PC-9 (cell line): ENCODE measurements at regions not wholly inside any gene's neighbourhood (a gene's known extent, or its start where the extent isn't known, plus 50 kb on each side); places are given as distances from the start of the nearest gene placed in this dataset.

ENCODE experiments used
- BruUV-seq: library from RNA; stranded (reverse); fragments of 400-500 nt; replicated peaks from 2 replicates; lab custom pipeline; 2021; lab: Mats Ljungman, UMichigan
- CTCF ChIA-PET: fragments of 300-600 bp; sonication (Branson Sonifier 250); formaldehyde crosslinking; loops from one replicate; lab custom pipeline; 2022; ENCODE audit warnings: antibody characterized with exemption; lab: Charles Lee
- POLR2A ChIA-PET: fragments of 300-600 bp; sonication (Branson Sonifier 250); formaldehyde crosslinking; loops from one replicate; lab custom pipeline; 2022; ENCODE audit warnings: antibody characterized with exemption; ENCODE audit not compliant: unreplicated experiment; lab: Charles Lee
- DNase-seq, 2 experiments: peaks; one replicate each; pipeline versions ENCODE4 v3.0.0 to v3.0.0-alpha.2; 2015 to 2022; ENCODE audit warnings: mixed read lengths in 1 of 2
- H2AFZ ChIP-seq: fragments of 200-600 bp; sonication (generic); 2 replicates; pipeline ENCODE4 v1.8.1; 2017; ENCODE audit warnings: antibody characterized with exemption
- H3F3A ChIP-seq: fragments of 200-600 bp; sonication (generic); 2 replicates; pipeline ENCODE4 v1.8.1; 2017; ENCODE audit warnings: antibody characterized with exemption, mild to moderate bottlenecking, low read depth; ENCODE audit not compliant: insufficient read depth
- H3K27ac ChIP-seq: fragments of 200-600 bp; sonication (generic); 2 replicates; pipeline ENCODE4 v1.6.1; 2016; ENCODE audit warnings: mixed run types
- H3K27me3 ChIP-seq: fragments of 200-600 bp; sonication (generic); 2 replicates; pipeline ENCODE4 v1.6.1; 2016; ENCODE audit warnings: low read depth, mixed run types; ENCODE audit not compliant: insufficient read depth
- H3K36me3 ChIP-seq: fragments of 200-600 bp; sonication (generic); 2 replicates; pipeline ENCODE4 v1.6.1; 2016; ENCODE audit warnings: low read depth, mixed run types
- H3K4me1 ChIP-seq: fragments of 200-600 bp; sonication (generic); replicated peaks from 2 replicates; pipeline ENCODE4 v1.6.1; 2016; ENCODE audit warnings: mixed run types; ENCODE audit not compliant: insufficient read depth
- H3K4me2 ChIP-seq: fragments of 200-600 bp; sonication (generic); 2 replicates; pipeline ENCODE4 v1.6.1; 2017; ENCODE audit warnings: mixed run types
- H3K4me3 ChIP-seq: fragments of 200-600 bp; sonication (generic); 2 replicates; pipeline ENCODE4 v1.6.1; 2016; ENCODE audit warnings: mixed run types
- H3K79me2 ChIP-seq: fragments of 200-600 bp; sonication (generic); 2 replicates; pipeline ENCODE4 v1.6.1; 2017; ENCODE audit warnings: low read depth, mixed run types
- H3K9me2 ChIP-seq: fragments of 200-600 bp; sonication (generic); 2 replicates; pipeline ENCODE4 v1.8.1; 2017; ENCODE audit warnings: mild to moderate bottlenecking; ENCODE audit not compliant: insufficient read depth
- H3K9me3 ChIP-seq: fragments of 200-600 bp; sonication (generic); 2 replicates; pipeline ENCODE4 v1.8.1; 2016; ENCODE audit warnings: low read depth; ENCODE audit not compliant: insufficient read depth
- H4K20me1 ChIP-seq: fragments of 200-600 bp; sonication (generic); 2 replicates; pipeline ENCODE4 v1.8.1; 2017; ENCODE audit not compliant: insufficient read depth
- EZH2 ChIP-seq: fragments of 200-600 bp; sonication (generic); IDR thresholded peaks from 2 replicates; pipeline ENCODE4 v1.8.0; 2017; ENCODE audit warnings: antibody characterized with exemption, low read depth
- intact Hi-C: fragments of 100-400 bp; cut with micrococcal nuclease; formaldehyde crosslinking; loops from one replicate; pipeline ENCODE4 v1.10.0; 2022; ENCODE audit not compliant: unreplicated experiment
- TF ChIP-seq, protein P1 (sequence below): fragments of 200-600 bp; sonication (generic); conservative IDR thresholded peaks from 2 replicates; pipeline ENCODE4 v1.6.1; 2017; ENCODE audit warnings: mixed run types, antibody characterized with exemption, mild to moderate bottlenecking, moderate library complexity

DNA sequence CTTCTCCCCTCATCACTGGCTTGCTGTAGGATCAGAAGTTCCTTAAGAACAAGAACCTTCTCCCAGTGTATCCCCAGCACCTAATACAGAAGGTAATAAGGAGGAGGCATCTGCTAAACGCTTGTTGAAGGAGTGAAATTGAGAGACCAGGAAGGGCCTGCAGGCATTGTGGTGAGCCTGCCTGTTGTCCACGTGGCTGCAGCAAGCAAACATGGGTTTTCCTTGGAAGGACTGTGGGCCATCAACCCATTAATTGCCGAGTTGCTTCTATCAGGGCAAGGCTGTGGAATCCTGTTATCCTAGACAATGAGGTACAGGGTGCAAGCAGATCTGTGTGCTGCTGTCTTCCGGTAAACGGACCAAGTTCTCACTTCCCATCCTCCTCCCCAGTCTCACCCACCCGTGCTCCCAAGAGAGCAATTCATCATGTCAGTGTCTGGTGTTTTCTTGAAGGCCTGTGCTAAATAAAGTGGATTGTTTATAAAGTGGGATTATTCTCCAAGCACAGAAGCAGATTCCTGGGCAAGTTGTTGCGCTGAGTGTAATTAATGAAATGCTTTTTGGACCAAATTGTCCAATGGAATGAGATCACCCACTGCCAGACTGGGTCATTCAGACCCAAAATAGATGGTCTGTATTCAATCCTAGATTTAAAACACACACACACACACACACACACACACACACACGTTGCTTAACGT, 164.6 kb upstream of the CDYL start:
- ChIA-PET POLR2A (no interaction called here), CTCF (no interaction called here)
- H3K27ac ChIP-seq = no peak overlapping the region
- H2AFZ ChIP-seq = no peak overlapping the region
- H3K4me2 ChIP-seq = no peak overlapping the region
- no peaks in the 10 kb centered on the region for H3K79me2 ChIP-seq
- no peaks in the 10 kb centered on the region for H3K9me2 ChIP-seq
- no peaks in the 10 kb centered on the region for H4K20me1 ChIP-seq
- no TSS peak for BruUV-seq
- peaks cover 13% of the 10 kb centered on the region for H3F3A ChIP-seq
- no peaks in the 10 kb centered on the region for H3K27me3 ChIP-seq
- no peak overlapping the region for H3K4me3 ChIP-seq
- intact Hi-C loops = no loop called here
- no peaks in the 10 kb centered on the region for H3K36me3 ChIP-seq
- DNase-seq = no peak
- no peaks in the 10 kb centered on the region for H3K9me3 ChIP-seq
- no peak for TF ChIP-seq EZH2
- H3K4me1 ChIP-seq = peaks cover 17% of the 10 kb centered on the region

DNA sequence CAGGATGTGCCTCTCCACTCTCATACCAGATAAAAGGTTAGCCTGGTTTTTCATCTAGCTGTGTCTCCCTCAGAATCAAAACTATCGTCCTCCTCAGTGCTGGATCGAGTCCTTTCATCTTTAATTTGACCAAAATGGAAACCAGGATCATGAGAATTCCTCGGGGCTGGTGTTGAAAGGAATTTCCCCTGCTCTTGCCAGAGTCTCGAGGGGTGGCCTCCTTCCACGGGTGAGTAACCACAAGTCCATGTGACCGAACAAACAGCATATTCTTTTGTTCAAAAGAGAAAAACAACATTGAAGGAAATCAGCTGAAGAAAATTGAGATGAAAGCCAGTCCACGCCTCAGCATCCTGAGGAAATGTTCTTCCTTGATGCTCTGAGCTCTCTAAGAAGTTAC, 165.9 kb upstream of the CDYL start:
- no peak overlapping the region for H3K4me3 ChIP-seq
- peaks cover 28% of the 10 kb centered on the region for H3K4me1 ChIP-seq
- no peaks in the 10 kb centered on the region for H4K20me1 ChIP-seq
- DNase-seq = no peak
- no peak overlapping the region for H2AFZ ChIP-seq
- H3K27me3 ChIP-seq = no peaks in the 10 kb centered on the region
- no peaks in the 10 kb centered on the region for H3K9me2 ChIP-seq
- H3K79me2 ChIP-seq = no peaks in the 10 kb centered on the region
- intact Hi-C loops = no loop called here
- H3K4me2 ChIP-seq = no peak overlapping the region
- CTCF ChIA-PET = no interaction called here
- no peak overlapping the region for H3K27ac ChIP-seq
- no TSS peak for BruUV-seq
- H3K9me3 ChIP-seq = no peaks in the 10 kb centered on the region
- H3K36me3 ChIP-seq = no peaks in the 10 kb centered on the region
- no peak for TF ChIP-seq EZH2
- TF ChIP-seq, protein P1, sequence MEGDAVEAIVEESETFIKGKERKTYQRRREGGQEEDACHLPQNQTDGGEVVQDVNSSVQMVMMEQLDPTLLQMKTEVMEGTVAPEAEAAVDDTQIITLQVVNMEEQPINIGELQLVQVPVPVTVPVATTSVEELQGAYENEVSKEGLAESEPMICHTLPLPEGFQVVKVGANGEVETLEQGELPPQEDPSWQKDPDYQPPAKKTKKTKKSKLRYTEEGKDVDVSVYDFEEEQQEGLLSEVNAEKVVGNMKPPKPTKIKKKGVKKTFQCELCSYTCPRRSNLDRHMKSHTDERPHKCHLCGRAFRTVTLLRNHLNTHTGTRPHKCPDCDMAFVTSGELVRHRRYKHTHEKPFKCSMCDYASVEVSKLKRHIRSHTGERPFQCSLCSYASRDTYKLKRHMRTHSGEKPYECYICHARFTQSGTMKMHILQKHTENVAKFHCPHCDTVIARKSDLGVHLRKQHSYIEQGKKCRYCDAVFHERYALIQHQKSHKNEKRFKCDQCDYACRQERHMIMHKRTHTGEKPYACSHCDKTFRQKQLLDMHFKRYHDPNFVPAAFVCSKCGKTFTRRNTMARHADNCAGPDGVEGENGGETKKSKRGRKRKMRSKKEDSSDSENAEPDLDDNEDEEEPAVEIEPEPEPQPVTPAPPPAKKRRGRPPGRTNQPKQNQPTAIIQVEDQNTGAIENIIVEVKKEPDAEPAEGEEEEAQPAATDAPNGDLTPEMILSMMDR = no peak
- H3F3A ChIP-seq = peaks cover 22% of the 10 kb centered on the region
- POLR2A ChIA-PET = no interaction called here

- peak overlapping the region; percentile 86 for H3K27ac ChIP-seq
These were observed 167.7 kb upstream of the CDYL start for GRCh38 chr6:4608361-4609115.

More at GRCh38 chr6:4608361-4609115, 167.7 kb upstream of the CDYL start:
- BruUV-seq = no TSS peak
- H3K4me1 ChIP-seq = peaks cover 28% of the 10 kb centered on the region
- no peaks in the 10 kb centered on the region for H3K36me3 ChIP-seq
- no peaks in the 10 kb centered on the region for H3K27me3 ChIP-seq
- no peaks in the 10 kb centered on the region for H3K9me3 ChIP-seq
- no peak for TF ChIP-seq EZH2
- TF ChIP-seq, protein P1 = no peak
- no peak overlapping the region for H3K4me3 ChIP-seq
- H3K9me2 ChIP-seq = no peaks in the 10 kb centered on the region
- DNase-seq = no peak
- H3F3A ChIP-seq = peaks cover 22% of the 10 kb centered on the region
- CTCF ChIA-PET = interaction anchor here (0.6 kb wide), 1 partner anchor 21 kb away, joined by 3 read pairs; no protein-coding TSS in a partner anchor
- H3K4me2 ChIP-seq = peak overlapping the region; percentile 88; the same call in 1 of the 2 replicates
- no peaks in the 10 kb centered on the region for H4K20me1 ChIP-seq
- no peak overlapping the region; the same call in 1 of the 2 replicates for H2AFZ ChIP-seq
- intact Hi-C loops = loop anchor here (5.0 to 10.0 kb wide), 3 partner anchors 224 to 426 kb away; no protein-coding TSS in a partner anchor
- POLR2A ChIA-PET = no interaction called here
- H3K79me2 ChIP-seq = no peaks in the 10 kb centered on the region
